PC-9 (cell line): ENCODE measurements at regions not wholly inside any gene's neighbourhood (a gene's known extent, or its start where the extent isn't known, plus 50 kb on each side); places are given as distances from the start of the nearest gene placed in this dataset.

Experiments
- BruUV-seq: library from RNA; stranded (reverse); fragments of 400-500 nt; replicated peaks from 2 replicates; lab custom pipeline; 2021; lab: Mats Ljungman, UMichigan
- CTCF ChIA-PET: fragments of 300-600 bp; sonication (Branson Sonifier 250); formaldehyde crosslinking; loops from one replicate; lab custom pipeline; 2022; ENCODE audit warnings: antibody characterized with exemption; lab: Charles Lee
- POLR2A ChIA-PET: fragments of 300-600 bp; sonication (Branson Sonifier 250); formaldehyde crosslinking; loops from one replicate; lab custom pipeline; 2022; ENCODE audit warnings: antibody characterized with exemption; ENCODE audit not compliant: unreplicated experiment; lab: Charles Lee
- DNase-seq, 2 experiments: peaks; one replicate each; pipeline versions ENCODE4 v3.0.0 to v3.0.0-alpha.2; 2015 to 2022; ENCODE audit warnings: mixed read lengths in 1 of 2
- H2AFZ ChIP-seq: fragments of 200-600 bp; sonication (generic); 2 replicates; pipeline ENCODE4 v1.8.1; 2017; ENCODE audit warnings: antibody characterized with exemption
- H3F3A ChIP-seq: fragments of 200-600 bp; sonication (generic); 2 replicates; pipeline ENCODE4 v1.8.1; 2017; ENCODE audit warnings: antibody characterized with exemption, mild to moderate bottlenecking, low read depth; ENCODE audit not compliant: insufficient read depth
- H3K27ac ChIP-seq: fragments of 200-600 bp; sonication (generic); 2 replicates; pipeline ENCODE4 v1.6.1; 2016; ENCODE audit warnings: mixed run types
- H3K27me3 ChIP-seq: fragments of 200-600 bp; sonication (generic); 2 replicates; pipeline ENCODE4 v1.6.1; 2016; ENCODE audit warnings: low read depth, mixed run types; ENCODE audit not compliant: insufficient read depth
- H3K36me3 ChIP-seq: fragments of 200-600 bp; sonication (generic); 2 replicates; pipeline ENCODE4 v1.6.1; 2016; ENCODE audit warnings: low read depth, mixed run types
- H3K4me1 ChIP-seq: fragments of 200-600 bp; sonication (generic); replicated peaks from 2 replicates; pipeline ENCODE4 v1.6.1; 2016; ENCODE audit warnings: mixed run types; ENCODE audit not compliant: insufficient read depth
- H3K4me2 ChIP-seq: fragments of 200-600 bp; sonication (generic); 2 replicates; pipeline ENCODE4 v1.6.1; 2017; ENCODE audit warnings: mixed run types
- H3K4me3 ChIP-seq: fragments of 200-600 bp; sonication (generic); 2 replicates; pipeline ENCODE4 v1.6.1; 2016; ENCODE audit warnings: mixed run types
- H3K79me2 ChIP-seq: fragments of 200-600 bp; sonication (generic); 2 replicates; pipeline ENCODE4 v1.6.1; 2017; ENCODE audit warnings: low read depth, mixed run types
- H3K9me2 ChIP-seq: fragments of 200-600 bp; sonication (generic); 2 replicates; pipeline ENCODE4 v1.8.1; 2017; ENCODE audit warnings: mild to moderate bottlenecking; ENCODE audit not compliant: insufficient read depth
- H3K9me3 ChIP-seq: fragments of 200-600 bp; sonication (generic); 2 replicates; pipeline ENCODE4 v1.8.1; 2016; ENCODE audit warnings: low read depth; ENCODE audit not compliant: insufficient read depth
- H4K20me1 ChIP-seq: fragments of 200-600 bp; sonication (generic); 2 replicates; pipeline ENCODE4 v1.8.1; 2017; ENCODE audit not compliant: insufficient read depth
- CTCF ChIP-seq: fragments of 200-600 bp; sonication (generic); conservative IDR thresholded peaks from 2 replicates; pipeline ENCODE4 v1.6.1; 2017; ENCODE audit warnings: mixed run types, antibody characterized with exemption, mild to moderate bottlenecking, moderate library complexity
- EZH2 ChIP-seq: fragments of 200-600 bp; sonication (generic); IDR thresholded peaks from 2 replicates; pipeline ENCODE4 v1.8.0; 2017; ENCODE audit warnings: antibody characterized with exemption, low read depth
- intact Hi-C: fragments of 100-400 bp; cut with micrococcal nuclease; formaldehyde crosslinking; loops from one replicate; pipeline ENCODE4 v1.10.0; 2022; ENCODE audit not compliant: unreplicated experiment

GRCh38 chr2:84029903-84030575 lies 429.0 kb downstream of the SUCLG1 start:
- no peak for TF ChIP-seq CTCF
- TF ChIP-seq EZH2: no peak

GRCh38 chr2:84026818-84027217 lies 432.3 kb downstream of the SUCLG1 start:
- Histone ChIP-seq H2AFZ (no peak overlapping the region), H3K4me1 (no peaks in the 10 kb centered on the region), H3K27me3 (no peaks in the 10 kb centered on the region), H4K20me1 (no peaks in the 10 kb centered on the region), H3K9me2 (no peaks in the 10 kb centered on the region; the same call in 1 of the 2 replicates), H3K4me2 (no peak overlapping the region), H3K27ac (no peak overlapping the region), H3K4me3 (no peak overlapping the region), H3F3A (no peaks in the 10 kb centered on the region), H3K9me3 (no peaks in the 10 kb centered on the region), H3K36me3 (no peaks in the 10 kb centered on the region), H3K79me2 (no peaks in the 10 kb centered on the region)
- BruUV-seq: no TSS peak
- no peak for DNase-seq
- intact Hi-C loops: loop anchor here (10.0 kb wide), 1 partner anchor 398 kb away; no protein-coding TSS in a partner anchor
- ChIA-PET POLR2A (no interaction called here), CTCF (no interaction called here)
- TF ChIP-seq EZH2 (no peak), CTCF (no peak)

More at GRCh38 chr2:84029903-84030575, 429.0 kb downstream of the SUCLG1 start:
- H3K9me3 ChIP-seq: no peaks in the 10 kb centered on the region
- no peaks in the 10 kb centered on the region for H3K27me3 ChIP-seq
- peaks cover 3% of the 10 kb centered on the region; the same call in 1 of the 2 replicates for H4K20me1 ChIP-seq
- no peaks in the 10 kb centered on the region for H3K79me2 ChIP-seq
- no TSS peak for BruUV-seq
- POLR2A ChIA-PET: no interaction called here
- DNase-seq: no peak
- CTCF ChIA-PET: no interaction called here
- H3K4me1 ChIP-seq: no peaks in the 10 kb centered on the region
- intact Hi-C loops: loop anchor here (10.0 kb wide), 1 partner anchor 395 kb away; no protein-coding TSS in a partner anchor
- no peak overlapping the region for H3K27ac ChIP-seq
- H3K9me2 ChIP-seq: no peaks in the 10 kb centered on the region; the same call in 1 of the 2 replicates
- no peak overlapping the region for H3K4me3 ChIP-seq
- H3K4me2 ChIP-seq: no peak overlapping the region
- no peaks in the 10 kb centered on the region for H3F3A ChIP-seq
- H2AFZ ChIP-seq: no peak overlapping the region
- H3K36me3 ChIP-seq: no peaks in the 10 kb centered on the region

- Histone ChIP-seq H3K79me2 (no peaks in the 10 kb centered on the region), H3F3A (no peaks in the 10 kb centered on the region), H3K27ac (no peak overlapping the region), H4K20me1 (no peaks in the 10 kb centered on the region), H3K4me2 (no peak overlapping the region), H3K9me3 (no peaks in the 10 kb centered on the region), H3K4me3 (no peak overlapping the region), H2AFZ (no peak overlapping the region), H3K27me3 (no peaks in the 10 kb centered on the region), H3K36me3 (no peaks in the 10 kb centered on the region), H3K4me1 (no peaks in the 10 kb centered on the region), H3K9me2 (no peaks in the 10 kb centered on the region)
- TF ChIP-seq CTCF: peak; percentile 76
- no peak for TF ChIP-seq EZH2
- intact Hi-C loops: loop anchor here (2.0 to 10.0 kb wide), 2 partner anchors 280 to 402 kb away; no protein-coding TSS in a partner anchor
- ChIA-PET POLR2A (no interaction called here), CTCF (interaction anchor here (0.7 kb wide), 1 partner anchor 609 kb away, joined by 3 read pairs; no protein-coding TSS in a partner anchor)
- BruUV-seq: no TSS peak
- DNase-seq: peak; percentile 3 to 54
Observed at GRCh38 chr2:84022810-84023431, 436.2 kb downstream of the SUCLG1 start.
